ACC112 (cell line): ENCODE measurements at regions not wholly inside any gene's neighbourhood (a gene's known extent, or its start where the extent isn't known, plus 50 kb on each side); places are given as distances from the start of the nearest gene placed in this dataset.

Source experiments
- H2AFZ ChIP-seq: fragments of 200-600 bp; sonication (generic); one replicate; pipeline ENCODE4 v1.6.0; 2017; ENCODE audit warnings: antibody characterized with exemption, low read length; ENCODE audit not compliant: unreplicated experiment
- H3K27ac ChIP-seq: fragments of 200-600 bp; sonication (generic); 2 replicates; pipeline ENCODE4 v1.5.1; 2014; ENCODE audit warnings: low read depth, mild to moderate bottlenecking, antibody characterized with exemption, low read length, moderate library complexity
- H3K27me3 ChIP-seq: fragments of 200-600 bp; sonication (generic); 2 replicates; pipeline ENCODE4 v1.6.1; 2014; ENCODE audit warnings: mild to moderate bottlenecking, antibody characterized with exemption, low read length, moderate library complexity, mixed read lengths; ENCODE audit not compliant: insufficient read depth
- H3K36me3 ChIP-seq: fragments of 200-600 bp; sonication (generic); 2 replicates; pipeline ENCODE4 v1.6.1; 2016; ENCODE audit warnings: mild to moderate bottlenecking, antibody characterized with exemption, low read length, moderate library complexity, mixed read lengths; ENCODE audit not compliant: insufficient read depth
- H3K4me1 ChIP-seq: fragments of 200-600 bp; sonication (generic); one replicate; pipeline ENCODE4 v1.6.1; 2016; ENCODE audit warnings: low read length, mixed read lengths; ENCODE audit not compliant: insufficient read depth, unreplicated experiment, control insufficient read depth
- H3K4me3 ChIP-seq: fragments of 200-600 bp; sonication (generic); 2 replicates; pipeline ENCODE4 v1.5.1; 2014; ENCODE audit warnings: mild to moderate bottlenecking, low read depth, low read length
- H3K79me2 ChIP-seq: fragments of 200-600 bp; sonication (generic); one replicate; pipeline ENCODE4 v1.6.0; 2016; ENCODE audit warnings: low read length; ENCODE audit not compliant: control insufficient read depth, unreplicated experiment, insufficient read depth

DNA sequence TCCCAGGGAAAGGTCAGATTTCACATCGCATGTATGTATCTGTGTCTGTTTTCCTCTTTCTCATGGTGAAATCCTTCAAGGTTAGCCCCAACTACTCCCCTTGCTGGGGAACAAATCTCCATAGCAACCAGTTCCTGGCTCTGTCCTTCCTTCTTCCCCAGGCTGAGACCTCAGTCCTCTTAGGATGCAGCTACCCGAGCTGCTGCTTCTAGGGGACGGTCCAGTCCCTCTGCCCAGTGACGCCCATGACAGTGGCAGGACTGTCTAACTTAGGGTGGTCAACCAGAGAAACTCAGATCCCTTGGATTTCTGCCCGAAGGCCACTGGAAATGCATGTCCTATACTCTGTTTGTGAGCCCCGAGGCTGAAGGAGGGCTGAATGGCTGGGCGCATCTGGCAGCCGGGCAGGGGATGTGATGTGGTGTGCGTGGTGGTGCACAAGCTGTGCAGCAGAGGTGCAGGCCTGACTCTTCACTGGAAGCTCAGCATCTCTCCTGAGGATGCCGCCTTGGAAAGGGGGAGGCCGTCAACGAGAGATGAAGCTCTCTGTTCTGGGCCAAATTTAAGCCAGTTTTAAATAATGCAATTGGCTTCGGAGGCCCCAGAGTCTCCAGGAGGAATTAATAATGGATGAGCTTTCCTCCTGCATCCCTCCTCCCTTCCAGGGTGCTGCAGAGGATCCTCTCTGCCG, 118.7 kb upstream of the B3GAT1 start:
- H3K36me3 ChIP-seq, result no peaks in the 10 kb centered on the region
- H2AFZ ChIP-seq, result no peak overlapping the region
- H3K27me3 ChIP-seq, result no peaks in the 10 kb centered on the region
- H3K4me3 ChIP-seq, result no peak overlapping the region
- H3K27ac ChIP-seq, result no peak overlapping the region
- no peaks in the 10 kb centered on the region for H3K79me2 ChIP-seq
- no peaks in the 10 kb centered on the region for H3K4me1 ChIP-seq

GRCh38 chr11:134529212-134530096, 117.4 kb upstream of the B3GAT1 start:
- Histone ChIP-seq H3K4me3 (no peak overlapping the region), H3K36me3 (no peaks in the 10 kb centered on the region), H3K4me1 (no peaks in the 10 kb centered on the region), H3K27ac (no peak overlapping the region), H3K79me2 (no peaks in the 10 kb centered on the region), H2AFZ (no peak overlapping the region), H3K27me3 (no peaks in the 10 kb centered on the region)

DNA sequence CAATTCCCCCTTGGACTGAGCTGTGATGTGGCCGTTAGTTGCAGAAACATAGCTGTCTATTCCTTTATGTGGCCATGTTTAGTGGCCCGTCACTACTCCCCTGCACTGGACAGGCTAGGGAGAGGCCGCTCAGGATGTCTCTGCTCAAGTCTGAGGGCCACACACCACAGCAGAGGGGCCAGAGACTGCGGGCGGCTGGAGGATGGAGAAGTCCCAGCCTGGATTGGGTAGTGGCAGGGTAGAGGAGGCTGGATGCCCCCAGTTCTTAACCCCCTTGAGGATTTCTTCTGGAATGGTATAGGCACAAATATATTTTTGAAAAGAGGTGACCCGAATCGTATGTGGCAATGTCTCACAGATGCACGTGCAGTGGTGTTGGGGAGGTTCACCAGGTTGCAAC, 116.4 kb upstream of the B3GAT1 start:
- no peaks in the 10 kb centered on the region for H3K4me1 ChIP-seq
- no peak overlapping the region for H2AFZ ChIP-seq
- no peaks in the 10 kb centered on the region for H3K36me3 ChIP-seq
- no peaks in the 10 kb centered on the region for H3K27me3 ChIP-seq
- H3K4me3 ChIP-seq, result no peak overlapping the region
- no peak overlapping the region for H3K27ac ChIP-seq
- H3K79me2 ChIP-seq, result no peaks in the 10 kb centered on the region

DNA sequence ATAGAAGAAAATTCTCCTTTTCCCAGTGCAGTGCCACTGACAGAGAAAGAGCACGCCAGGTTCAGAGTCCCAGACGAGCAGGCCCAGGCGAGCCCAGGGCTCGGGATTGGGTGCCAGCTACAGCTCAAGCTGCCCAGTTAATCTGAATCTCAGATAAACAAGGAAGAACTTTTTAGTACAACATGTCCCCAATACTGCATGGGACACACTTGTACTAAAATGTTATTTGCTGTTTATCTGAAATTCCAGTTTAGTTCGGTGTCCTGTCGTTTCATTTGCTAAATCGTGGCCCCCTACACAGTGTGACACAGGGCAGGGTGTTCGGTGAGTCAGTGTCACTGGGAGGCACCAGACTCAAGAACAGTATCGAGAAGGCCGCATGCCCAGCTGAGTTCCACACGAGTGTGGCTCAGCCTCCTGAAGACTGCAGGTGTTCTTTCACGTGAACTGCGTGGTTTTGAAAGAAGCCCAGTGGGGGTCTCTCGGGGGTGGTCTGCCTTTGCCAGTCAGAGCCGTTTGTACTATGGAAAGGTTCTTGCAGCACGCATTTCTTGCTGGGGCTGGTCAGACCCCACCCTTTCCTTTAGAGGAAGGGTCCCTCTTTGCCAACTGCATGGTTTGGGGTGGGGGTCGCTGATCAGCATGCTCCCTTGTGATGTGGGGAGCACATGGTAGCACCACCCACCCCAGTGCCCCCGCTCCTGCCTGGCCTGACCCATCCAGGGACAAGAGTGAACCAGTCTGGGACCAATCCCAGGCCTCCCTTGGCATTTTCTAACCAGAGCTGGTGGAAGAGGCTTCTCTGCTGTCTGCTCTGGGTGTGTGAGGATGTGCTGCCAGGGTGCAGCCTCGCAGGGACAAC, 115.6 kb upstream of the B3GAT1 start:
- no peak overlapping the region for H3K4me3 ChIP-seq
- no peaks in the 10 kb centered on the region for H3K36me3 ChIP-seq
- no peaks in the 10 kb centered on the region for H3K79me2 ChIP-seq
- H3K27ac ChIP-seq, result no peak overlapping the region
- no peaks in the 10 kb centered on the region for H3K27me3 ChIP-seq
- no peak overlapping the region for H2AFZ ChIP-seq
- H3K4me1 ChIP-seq, result no peaks in the 10 kb centered on the region

GRCh38 chr11:134524896-134525845, 113.1 kb upstream of the B3GAT1 start:
- no peaks in the 10 kb centered on the region for H3K27me3 ChIP-seq
- H2AFZ ChIP-seq, result no peak overlapping the region
- H3K4me1 ChIP-seq, result no peaks in the 10 kb centered on the region
- no peak overlapping the region for H3K27ac ChIP-seq
- no peaks in the 10 kb centered on the region for H3K36me3 ChIP-seq
- no peak overlapping the region for H3K4me3 ChIP-seq
- H3K79me2 ChIP-seq, result no peaks in the 10 kb centered on the region

GRCh38 chr11:134524201-134524600, 112.2 kb upstream of the B3GAT1 start:
- Histone ChIP-seq H3K4me1 (no peaks in the 10 kb centered on the region), H3K27ac (no peak overlapping the region), H3K36me3 (no peaks in the 10 kb centered on the region), H3K4me3 (no peak overlapping the region), H3K79me2 (no peaks in the 10 kb centered on the region), H2AFZ (no peak overlapping the region), H3K27me3 (no peaks in the 10 kb centered on the region)

DNA sequence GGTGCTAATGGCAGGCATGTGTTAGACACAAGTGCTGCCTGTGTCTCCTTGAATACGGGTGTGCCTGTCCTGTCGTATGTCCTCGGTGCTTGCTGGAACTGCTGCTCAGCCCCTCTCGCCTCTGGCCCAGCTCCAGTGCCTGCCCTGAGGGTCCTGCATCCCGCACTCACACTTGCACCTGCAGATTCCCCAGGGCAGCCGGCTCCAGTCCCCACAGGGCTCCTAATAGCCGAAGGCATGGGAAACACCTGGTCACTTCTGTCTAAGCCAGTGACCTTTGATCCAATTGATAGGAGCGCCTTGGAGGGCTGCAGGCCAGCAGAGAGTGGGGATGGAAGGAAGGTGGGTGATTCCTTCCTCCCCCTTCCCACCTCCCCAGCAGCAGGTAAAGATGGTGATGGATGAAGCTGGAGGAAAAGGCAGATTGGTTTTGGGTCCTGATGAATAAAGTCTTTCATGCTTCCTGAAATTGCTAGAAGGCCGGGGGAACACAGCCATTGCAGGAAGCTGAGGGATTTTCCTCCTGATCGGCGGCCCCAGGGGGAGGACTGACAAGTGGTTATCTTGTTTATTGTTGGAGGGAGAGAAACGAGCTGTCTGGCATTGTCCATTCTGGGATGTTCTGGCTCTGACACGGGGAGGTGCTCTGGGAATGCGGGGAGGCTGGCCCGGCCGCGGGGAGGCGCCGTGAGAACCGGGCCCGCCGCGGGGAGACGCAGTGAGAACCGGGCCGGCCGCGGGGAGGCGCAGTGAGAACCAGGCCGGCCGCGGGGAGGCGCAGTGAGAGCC, 110.9 kb upstream of the B3GAT1 start:
- Histone ChIP-seq H3K4me1 (no peaks in the 10 kb centered on the region), H3K4me3 (no peak overlapping the region), H3K27me3 (no peaks in the 10 kb centered on the region), H2AFZ (no peak overlapping the region), H3K79me2 (no peaks in the 10 kb centered on the region), H3K36me3 (no peaks in the 10 kb centered on the region), H3K27ac (no peak overlapping the region)

- Histone ChIP-seq H2AFZ (no peak overlapping the region), H3K36me3 (no peaks in the 10 kb centered on the region), H3K79me2 (no peaks in the 10 kb centered on the region), H3K4me1 (no peaks in the 10 kb centered on the region), H3K4me3 (no peak overlapping the region), H3K27ac (no peak overlapping the region), H3K27me3 (no peaks in the 10 kb centered on the region)
These were observed 109.6 kb upstream of the B3GAT1 start for GRCh38 chr11:134521452-134522289.

DNA sequence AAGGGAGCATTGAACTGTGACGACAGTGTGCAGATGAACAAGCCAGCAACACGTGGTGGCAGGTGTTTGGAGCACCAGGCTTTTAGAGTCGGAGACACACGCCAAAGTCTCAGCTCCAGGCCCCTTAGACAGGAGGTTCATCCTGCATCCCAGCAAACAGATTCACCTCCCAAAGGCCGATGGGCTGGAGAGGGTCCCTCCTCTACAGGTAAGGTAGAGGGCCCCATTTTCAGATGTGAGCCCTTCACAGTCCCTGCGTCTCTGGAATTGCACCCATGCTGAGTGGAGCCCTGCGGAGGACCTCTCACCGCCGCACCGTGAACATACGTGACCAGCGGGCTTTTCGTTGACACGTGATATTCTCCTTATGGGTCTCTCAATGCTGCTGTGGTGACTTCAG, 109.0 kb upstream of the B3GAT1 start:
- no peaks in the 10 kb centered on the region for H3K4me1 ChIP-seq
- H3K36me3 ChIP-seq, result no peaks in the 10 kb centered on the region
- no peak overlapping the region for H3K27ac ChIP-seq
- H2AFZ ChIP-seq, result no peak overlapping the region
- no peak overlapping the region for H3K4me3 ChIP-seq
- no peaks in the 10 kb centered on the region for H3K27me3 ChIP-seq
- no peaks in the 10 kb centered on the region for H3K79me2 ChIP-seq
